VCaP (cell line): ENCODE measurements at regions not wholly inside any gene's neighbourhood (a gene's known extent, or its start where the extent isn't known, plus 50 kb on each side); places are given as distances from the start of the nearest gene placed in this dataset.

ENCODE experiments used
- H3K27ac ChIP-seq: fragments of 450-650 bp; 2 replicates; pipeline ENCODE4 v1.5.1; 2017
- TF ChIP-seq, protein P1 (sequence below): fragments of 450-650 bp; conservative IDR thresholded peaks from 2 replicates; pipeline ENCODE4 v1.5.1; 2017; ENCODE audit warnings: mild to moderate bottlenecking, moderate library complexity

DNA sequence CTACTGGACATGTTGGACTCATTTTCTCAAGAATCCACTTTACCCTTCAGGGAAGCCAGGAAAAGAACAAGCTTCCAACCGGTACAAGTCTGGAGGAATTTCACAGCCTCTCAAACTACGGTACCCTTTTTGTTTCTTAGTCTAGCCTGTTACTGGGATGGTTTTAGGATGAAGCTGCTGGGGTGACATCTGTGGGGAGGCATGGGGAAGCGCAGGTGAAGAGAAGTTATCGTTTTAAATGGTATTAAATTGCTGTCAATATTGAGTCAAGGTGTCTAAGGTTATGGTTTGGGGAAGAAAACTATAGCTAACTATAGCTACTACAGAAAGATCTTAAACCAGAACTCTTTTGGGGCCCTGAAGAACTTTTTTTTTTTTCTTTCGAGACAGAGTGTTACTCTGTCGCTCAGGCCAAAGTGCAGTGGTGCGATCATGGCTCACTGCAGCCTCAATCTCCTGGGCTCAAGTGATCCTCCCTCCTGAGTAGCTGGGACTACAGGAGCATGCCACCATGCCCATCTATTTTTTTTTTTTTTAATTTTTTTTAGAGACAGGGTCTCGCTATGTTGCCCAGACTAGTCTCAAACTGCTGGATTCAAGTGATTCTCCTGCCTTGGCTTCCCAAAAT, 128.7 kb downstream of the RIN2 start:
- TF ChIP-seq, protein P1, sequence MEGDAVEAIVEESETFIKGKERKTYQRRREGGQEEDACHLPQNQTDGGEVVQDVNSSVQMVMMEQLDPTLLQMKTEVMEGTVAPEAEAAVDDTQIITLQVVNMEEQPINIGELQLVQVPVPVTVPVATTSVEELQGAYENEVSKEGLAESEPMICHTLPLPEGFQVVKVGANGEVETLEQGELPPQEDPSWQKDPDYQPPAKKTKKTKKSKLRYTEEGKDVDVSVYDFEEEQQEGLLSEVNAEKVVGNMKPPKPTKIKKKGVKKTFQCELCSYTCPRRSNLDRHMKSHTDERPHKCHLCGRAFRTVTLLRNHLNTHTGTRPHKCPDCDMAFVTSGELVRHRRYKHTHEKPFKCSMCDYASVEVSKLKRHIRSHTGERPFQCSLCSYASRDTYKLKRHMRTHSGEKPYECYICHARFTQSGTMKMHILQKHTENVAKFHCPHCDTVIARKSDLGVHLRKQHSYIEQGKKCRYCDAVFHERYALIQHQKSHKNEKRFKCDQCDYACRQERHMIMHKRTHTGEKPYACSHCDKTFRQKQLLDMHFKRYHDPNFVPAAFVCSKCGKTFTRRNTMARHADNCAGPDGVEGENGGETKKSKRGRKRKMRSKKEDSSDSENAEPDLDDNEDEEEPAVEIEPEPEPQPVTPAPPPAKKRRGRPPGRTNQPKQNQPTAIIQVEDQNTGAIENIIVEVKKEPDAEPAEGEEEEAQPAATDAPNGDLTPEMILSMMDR = peak; percentile 12; the same call in 1 of the 2 replicates
- peak overlapping the region; percentile 78 for H3K27ac ChIP-seq

DNA sequence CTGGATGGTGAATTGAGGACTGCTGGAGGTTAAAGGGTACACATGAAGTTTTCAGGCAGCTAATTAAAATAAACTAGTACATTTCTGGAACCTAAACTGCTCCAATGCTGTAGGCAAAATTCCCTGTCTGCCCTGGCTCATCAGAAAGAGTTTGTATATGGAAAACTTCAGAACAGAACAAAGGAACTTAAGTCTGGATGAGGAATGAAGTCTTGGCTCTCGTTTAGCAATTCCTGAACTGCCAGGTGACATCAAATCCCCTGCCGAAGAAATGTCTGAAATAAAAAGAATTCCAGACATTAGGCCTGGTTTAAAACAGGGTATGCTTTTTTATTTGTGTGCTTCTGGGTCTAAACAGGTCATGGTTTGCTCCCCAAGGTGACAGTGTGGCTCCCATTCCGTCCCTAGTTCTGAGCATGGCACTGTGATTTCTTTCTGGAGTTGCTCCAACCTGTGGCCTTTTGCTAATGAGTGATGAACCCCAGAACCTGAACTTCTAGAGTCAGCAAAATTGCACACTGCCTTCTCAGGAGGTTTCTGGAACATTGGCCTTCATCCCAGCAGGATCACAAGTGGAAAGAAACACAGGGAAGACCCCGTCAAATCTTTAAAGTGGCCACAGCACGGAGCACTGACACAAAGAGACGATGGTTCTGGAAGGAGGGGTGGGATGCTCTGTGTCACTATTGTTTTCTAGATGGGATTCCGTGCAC, 129.4 kb upstream of the NAA20 start:
- TF ChIP-seq, protein P1 = no peak
- H3K27ac ChIP-seq = peak overlapping the region; percentile 78

DNA sequence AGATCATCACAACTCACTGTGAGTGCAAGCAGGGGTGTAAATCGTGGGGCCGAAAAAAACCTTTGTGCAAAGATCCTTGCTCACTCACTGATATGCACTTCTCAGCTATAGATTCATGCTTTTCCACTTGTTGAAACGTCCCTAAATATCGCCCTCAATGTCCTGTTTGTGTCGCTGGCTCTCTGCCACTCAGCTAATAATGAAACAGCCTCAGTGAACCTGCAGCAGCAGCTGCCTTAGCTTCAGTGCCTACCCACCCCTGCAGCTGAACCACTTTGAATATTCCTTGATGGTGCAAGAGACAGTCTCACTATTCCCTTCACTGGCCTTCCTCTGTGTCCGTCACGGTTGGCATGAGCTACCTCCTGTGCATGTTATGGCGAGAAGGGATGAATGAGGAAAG, 128.9 kb upstream of the NAA20 start:
- TF ChIP-seq, protein P1 = no peak
- H3K27ac ChIP-seq = peak overlapping the region; percentile 78

DNA sequence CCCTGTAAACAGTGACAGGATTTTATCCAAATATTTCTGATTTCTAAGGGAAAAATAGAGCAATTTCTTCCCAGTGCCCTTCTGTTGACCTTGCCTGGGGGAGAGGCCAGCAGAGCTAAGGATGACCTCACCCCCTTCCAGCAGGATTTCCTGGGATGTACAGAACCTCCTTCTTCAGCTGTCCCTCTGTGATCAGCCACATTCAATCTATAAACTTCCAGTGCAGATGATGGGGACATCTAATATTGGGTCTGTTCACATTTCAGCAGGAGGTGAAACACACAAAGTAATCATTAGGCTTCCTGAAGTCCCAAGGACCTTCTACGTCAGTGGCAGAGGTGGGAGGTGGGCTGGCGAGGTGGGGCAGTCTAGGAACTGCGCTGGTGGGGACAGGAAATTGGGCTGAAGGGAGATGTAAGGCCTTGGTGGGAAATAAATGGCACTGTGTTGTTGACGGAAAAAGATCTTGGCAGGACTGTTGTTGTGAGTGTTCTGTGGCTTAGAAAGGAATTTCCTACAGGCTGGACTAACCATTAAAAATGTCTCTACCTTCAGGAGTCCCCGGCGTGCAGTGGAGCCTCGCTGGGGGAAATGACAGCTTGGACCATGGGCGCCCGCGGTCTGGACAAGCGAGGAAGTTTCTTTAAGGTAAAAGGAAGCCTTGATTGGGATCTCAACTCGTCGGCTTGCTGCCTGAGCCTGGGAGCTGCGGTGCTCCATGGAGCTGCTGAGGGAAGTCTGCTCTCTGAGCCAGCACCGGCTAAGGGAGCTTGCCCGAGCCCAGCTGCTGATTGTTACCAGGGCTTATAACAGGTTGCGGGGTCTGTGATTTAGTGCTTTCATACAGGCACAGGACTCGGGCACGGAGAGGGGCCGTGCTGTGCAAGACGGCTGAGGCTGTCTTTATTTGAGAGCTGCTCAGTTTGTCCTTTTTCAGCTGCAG, 127.9 kb upstream of the NAA20 start:
- TF ChIP-seq, protein P1 = no peak
- peak overlapping the region; percentile 78 for H3K27ac ChIP-seq

DNA sequence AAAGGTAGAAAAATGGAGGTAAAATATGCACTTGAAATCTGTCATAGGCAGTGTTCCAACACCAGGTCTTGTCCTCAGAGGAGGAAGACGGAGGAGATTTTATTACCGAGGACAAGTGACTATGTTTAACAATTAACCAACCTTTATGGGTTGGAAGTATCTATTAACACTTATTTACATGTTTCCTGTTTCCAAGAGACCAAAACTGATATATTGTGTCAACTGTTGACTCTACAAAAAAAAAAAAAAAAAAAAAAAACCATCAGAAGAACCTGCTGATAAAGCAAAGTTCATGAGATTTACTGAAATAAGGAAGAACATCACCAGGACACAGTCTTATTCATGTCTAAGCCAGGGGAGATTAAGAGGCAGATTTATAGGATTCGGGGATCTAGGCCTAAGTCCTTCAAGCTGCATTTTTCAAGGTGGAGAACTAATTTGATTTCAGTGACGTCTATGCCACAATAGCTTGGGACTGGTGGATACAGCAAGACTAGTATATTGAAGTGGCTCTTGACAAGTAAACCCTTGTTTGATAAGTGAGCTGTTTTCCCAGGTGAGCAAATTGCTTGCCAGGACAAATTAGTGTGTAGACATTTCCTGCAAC, 126.6 kb upstream of the NAA20 start:
- H3K27ac ChIP-seq = peak overlapping the region; percentile 78
- TF ChIP-seq, protein P1 = no peak

DNA sequence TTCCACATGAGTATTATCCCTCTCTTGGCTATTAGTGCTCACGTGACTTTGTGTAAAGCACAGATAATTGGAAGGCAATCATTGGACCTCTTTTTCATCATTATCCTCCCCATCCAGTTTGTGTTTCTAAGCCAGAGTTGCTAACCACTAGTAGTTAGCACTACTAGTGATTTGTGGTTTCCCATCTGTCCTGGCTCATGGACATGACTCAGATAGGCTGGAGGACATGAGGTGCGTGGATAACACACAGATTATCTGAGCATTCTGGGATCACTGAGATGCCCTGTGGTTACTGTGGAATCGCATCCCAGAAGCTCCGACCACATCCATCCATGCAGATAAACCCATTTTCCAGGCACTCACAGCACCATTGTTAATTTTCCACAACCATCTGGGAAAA, 123.8 kb upstream of the NAA20 start:
- TF ChIP-seq, protein P1 = no peak
- no peak overlapping the region for H3K27ac ChIP-seq
